ENCODE measurements at regions not wholly inside any gene's neighbourhood (a gene's known extent, or its start where the extent isn't known, plus 50 kb on each side); places are given as distances from the start of the nearest gene placed in this dataset.

DNA sequence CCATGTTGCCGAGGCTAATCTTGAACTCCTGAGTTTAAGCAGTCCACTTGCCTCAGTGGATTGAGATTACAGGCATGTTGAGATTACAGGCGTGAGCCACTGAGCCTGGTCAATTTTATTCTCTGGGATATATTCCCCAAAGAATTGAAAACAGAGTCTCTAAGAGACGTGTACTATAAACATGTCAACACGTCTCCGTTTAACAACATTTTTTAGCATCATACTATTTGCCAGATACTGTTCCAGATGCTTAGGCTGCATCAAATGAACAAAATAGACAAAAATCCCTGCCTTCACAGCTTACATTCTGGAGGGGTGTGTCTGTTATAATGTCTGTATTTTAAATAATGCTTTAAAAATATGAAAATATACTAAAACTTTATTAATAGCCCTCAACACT, 54.1 kb upstream of the PRKG1 start:
- no peak overlapping the region for H3K27ac ChIP-seq
- H3K9me2 ChIP-seq (ENCODE audit: insufficient read depth), result no peaks in the 10 kb centered on the region
- H2AFZ ChIP-seq, result no peak overlapping the region
- peaks cover 53% of the 10 kb centered on the region for H3K79me2 ChIP-seq (ENCODE audit: insufficient read depth)
- no peaks in the 10 kb centered on the region for H3K27me3 ChIP-seq (replicated peaks; ENCODE audit: insufficient read depth)
- no peak for DNase-seq
- no peaks in the 10 kb centered on the region for H3K36me3 ChIP-seq (ENCODE audit: low read depth)
- 40 to 55% methylated on average over 5 of the region's 5 CpGs for WGBS, 2 experiments (ENCODE audit: low coverage in 1 of 2, low lambda C conversion rate in 2 of 2, missing lambda C conversion rate in 2 of 2)
- H3K9ac ChIP-seq, result no peak overlapping the region
- no peak overlapping the region for H3K4me2 ChIP-seq (ENCODE audit: unreplicated experiment)
- H4K20me1 ChIP-seq (ENCODE audit: insufficient read depth), result no peaks in the 10 kb centered on the region
- in situ Hi-C loops (cut with MboI), result loop anchor here (25.0 kb wide), 1 partner anchor 1192 kb away; no protein-coding TSS in a partner anchor
- H3K4me3 ChIP-seq, result no peak overlapping the region
- 0 out of 2 replicates have a peak, but pooled peaks cover 11% of the 10 kb centered on the region for H3F3A ChIP-seq (ENCODE audit: insufficient read depth)
- H3K4me1 ChIP-seq (ENCODE audit: insufficient read depth), result peaks cover 3% of the 10 kb centered on the region
- no peaks in the 10 kb centered on the region for H3K9me3 ChIP-seq (ENCODE audit: low read depth)
- TF ChIP-seq EZH2phosphoT487 (IDR thresholded peaks at IDR 0.05; ENCODE audit: insufficient read depth, low read depth) (no peak), EZH2 (IDR thresholded peaks at IDR 0.05; ENCODE audit: insufficient read depth, poor library complexity, severe bottlenecking) (no peak)

DNA sequence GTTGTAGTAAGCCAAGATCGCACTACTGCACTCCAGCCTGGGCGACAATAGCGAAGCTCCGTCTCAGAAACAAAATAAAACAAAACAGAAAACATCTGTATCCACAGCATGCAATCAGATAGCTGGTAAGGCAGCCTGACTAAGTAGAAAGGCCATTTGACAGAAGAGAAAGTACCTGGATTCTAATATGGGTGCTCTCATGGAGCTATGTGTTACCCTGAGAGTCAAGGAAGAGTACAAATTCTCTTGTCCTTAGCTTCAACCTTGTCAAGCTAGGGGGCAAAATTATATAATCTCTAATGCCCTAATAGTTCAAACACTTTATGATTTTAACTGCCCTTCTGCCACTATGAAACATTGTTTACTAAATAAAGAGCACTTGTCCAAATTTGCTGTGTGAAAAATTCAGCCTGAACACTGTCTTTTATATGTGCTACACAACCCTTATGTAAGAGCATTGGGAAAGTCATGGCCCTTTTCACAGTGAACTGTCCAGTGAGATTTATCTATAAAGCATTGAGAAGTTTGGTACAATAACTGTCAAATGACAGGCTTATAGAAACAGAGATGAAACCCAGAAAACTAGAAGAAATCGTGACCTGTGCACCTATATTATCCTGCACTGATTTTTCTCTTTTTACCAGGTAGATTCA, 51.2 kb upstream of the PRKG1 start:
- no peaks in the 10 kb centered on the region for H3K36me3 ChIP-seq (ENCODE audit: low read depth)
- H3K9ac ChIP-seq, result no peak overlapping the region
- no peak for DNase-seq
- H3K27ac ChIP-seq, result no peak overlapping the region
- H3K9me3 ChIP-seq (ENCODE audit: low read depth), result no peaks in the 10 kb centered on the region
- no peak overlapping the region for H2AFZ ChIP-seq
- H3K4me3 ChIP-seq, result no peak overlapping the region
- 63 to 68% methylated on average over 5 of the region's 5 CpGs for WGBS, 2 experiments (ENCODE audit: low coverage in 1 of 2, low lambda C conversion rate in 2 of 2, missing lambda C conversion rate in 2 of 2)
- peaks cover under 1% of the 10 kb centered on the region; the same call in 1 of the 2 replicates for H3F3A ChIP-seq (ENCODE audit: insufficient read depth)
- TF ChIP-seq EZH2phosphoT487 (IDR thresholded peaks at IDR 0.05; ENCODE audit: insufficient read depth, low read depth) (no peak), EZH2 (IDR thresholded peaks at IDR 0.05; ENCODE audit: insufficient read depth, poor library complexity, severe bottlenecking) (no peak)
- H3K9me2 ChIP-seq (ENCODE audit: insufficient read depth), result no peaks in the 10 kb centered on the region
- in situ Hi-C loops (cut with MboI), result loop anchor here (25.0 kb wide), 1 partner anchor 1189 kb away; no protein-coding TSS in a partner anchor
- no peak overlapping the region for H3K4me2 ChIP-seq (ENCODE audit: unreplicated experiment)
- no peaks in the 10 kb centered on the region for H4K20me1 ChIP-seq (ENCODE audit: insufficient read depth)
- no peaks in the 10 kb centered on the region; the same call in 1 of the 2 replicates for H3K4me1 ChIP-seq (ENCODE audit: insufficient read depth)
- no peaks in the 10 kb centered on the region for H3K27me3 ChIP-seq (replicated peaks; ENCODE audit: insufficient read depth)
- peaks cover 45% of the 10 kb centered on the region for H3K79me2 ChIP-seq (ENCODE audit: insufficient read depth)

DNA sequence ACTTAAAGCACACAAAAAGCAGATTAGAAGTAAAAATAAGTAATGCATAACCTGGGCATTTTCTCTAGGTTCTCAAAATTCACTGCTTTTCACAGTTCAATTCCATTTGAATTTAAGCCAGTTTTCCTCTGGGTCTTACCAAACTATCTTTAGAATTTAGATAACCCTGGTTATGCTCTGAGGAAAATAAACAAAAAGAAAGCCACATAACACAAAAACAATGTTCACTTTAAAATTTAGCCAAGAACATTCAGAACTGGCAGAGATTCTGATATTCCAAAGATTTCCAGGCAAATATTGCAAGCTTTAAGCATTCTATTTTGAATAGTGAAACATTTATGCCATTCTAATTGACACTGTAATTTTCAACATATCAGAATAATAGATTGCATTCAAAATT, 50.7 kb upstream of the PRKG1 start:
- H3K4me1 ChIP-seq (ENCODE audit: insufficient read depth), result peaks cover 5% of the 10 kb centered on the region
- no peak overlapping the region for H3K4me3 ChIP-seq
- no peaks in the 10 kb centered on the region for H3K9me2 ChIP-seq (ENCODE audit: insufficient read depth)
- H3K9me3 ChIP-seq (ENCODE audit: low read depth), result no peaks in the 10 kb centered on the region
- H3K36me3 ChIP-seq (ENCODE audit: low read depth), result no peaks in the 10 kb centered on the region
- no peaks in the 10 kb centered on the region for H4K20me1 ChIP-seq (ENCODE audit: insufficient read depth)
- peaks cover 7% of the 10 kb centered on the region; the same call in 1 of the 2 replicates for H3F3A ChIP-seq (ENCODE audit: insufficient read depth)
- no peaks in the 10 kb centered on the region for H3K27me3 ChIP-seq (replicated peaks; ENCODE audit: insufficient read depth)
- in situ Hi-C loops (cut with MboI), result loop anchor here (25.0 kb wide), 1 partner anchor 1189 kb away; no protein-coding TSS in a partner anchor
- TF ChIP-seq EZH2phosphoT487 (IDR thresholded peaks at IDR 0.05; ENCODE audit: insufficient read depth, low read depth), result no peak
- no peak for TF ChIP-seq EZH2 (IDR thresholded peaks at IDR 0.05; ENCODE audit: insufficient read depth, poor library complexity, severe bottlenecking)
- H3K27ac ChIP-seq, result no peak overlapping the region
- H3K4me2 ChIP-seq (ENCODE audit: unreplicated experiment), result no peak overlapping the region
- H3K9ac ChIP-seq, result no peak overlapping the region
- peaks cover 40% of the 10 kb centered on the region for H3K79me2 ChIP-seq (ENCODE audit: insufficient read depth)
- DNase-seq, result no peak
- H2AFZ ChIP-seq, result no peak overlapping the region

Data from GM23248 (cell line).